ENCODE measurements at regions not wholly inside any gene's neighbourhood (a gene's known extent, or its start where the extent isn't known, plus 50 kb on each side); places are given as distances from the start of the nearest gene placed in this dataset.

DNA sequence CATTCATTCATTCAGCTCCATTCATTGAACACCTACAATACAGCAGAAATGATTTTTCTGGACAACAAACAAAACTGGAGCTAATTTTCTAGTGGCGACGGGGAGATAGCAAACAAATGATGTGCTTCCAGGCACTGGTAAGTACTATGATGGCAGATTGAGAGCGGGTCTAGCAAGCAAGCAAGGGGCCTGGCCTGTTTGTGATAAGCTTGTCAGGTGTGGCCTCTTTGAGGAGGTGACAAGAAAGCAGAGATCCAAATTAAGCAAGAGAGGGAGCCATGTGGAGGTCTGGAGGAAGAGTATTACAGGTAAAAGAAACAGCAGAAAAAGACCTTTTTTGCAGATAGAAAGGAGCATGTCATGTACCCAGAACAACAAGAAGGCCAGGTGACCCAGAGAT lies 216.1 kb upstream of the CPHXL start:
- no peaks in the 10 kb centered on the region for H3K9me3 ChIP-seq (ENCODE audit: control insufficient read depth in 4 of 4, insufficient read depth in 3 of 4, low read length in 3 of 4)
- ATAC-seq (ENCODE audit: insufficient read depth, low FRiP score), result no peak
- TF ChIP-seq, protein P1, sequence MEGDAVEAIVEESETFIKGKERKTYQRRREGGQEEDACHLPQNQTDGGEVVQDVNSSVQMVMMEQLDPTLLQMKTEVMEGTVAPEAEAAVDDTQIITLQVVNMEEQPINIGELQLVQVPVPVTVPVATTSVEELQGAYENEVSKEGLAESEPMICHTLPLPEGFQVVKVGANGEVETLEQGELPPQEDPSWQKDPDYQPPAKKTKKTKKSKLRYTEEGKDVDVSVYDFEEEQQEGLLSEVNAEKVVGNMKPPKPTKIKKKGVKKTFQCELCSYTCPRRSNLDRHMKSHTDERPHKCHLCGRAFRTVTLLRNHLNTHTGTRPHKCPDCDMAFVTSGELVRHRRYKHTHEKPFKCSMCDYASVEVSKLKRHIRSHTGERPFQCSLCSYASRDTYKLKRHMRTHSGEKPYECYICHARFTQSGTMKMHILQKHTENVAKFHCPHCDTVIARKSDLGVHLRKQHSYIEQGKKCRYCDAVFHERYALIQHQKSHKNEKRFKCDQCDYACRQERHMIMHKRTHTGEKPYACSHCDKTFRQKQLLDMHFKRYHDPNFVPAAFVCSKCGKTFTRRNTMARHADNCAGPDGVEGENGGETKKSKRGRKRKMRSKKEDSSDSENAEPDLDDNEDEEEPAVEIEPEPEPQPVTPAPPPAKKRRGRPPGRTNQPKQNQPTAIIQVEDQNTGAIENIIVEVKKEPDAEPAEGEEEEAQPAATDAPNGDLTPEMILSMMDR (IDR thresholded peaks at IDR 0.05; ENCODE audit: control extremely low read depth, extremely low read depth), result no peak
- no peak for DNase-seq
- H3K27me3 ChIP-seq (ENCODE audit: control insufficient read depth in 3 of 3, insufficient read depth in 3 of 3, low read length in 2 of 3), result no peaks in the 10 kb centered on the region
- H3K4me3 ChIP-seq, result no peak overlapping the region
- H3K27ac ChIP-seq (ENCODE audit: low read depth in 1 of 2, low read length in 1 of 2), result no peak overlapping the region
- no peaks in the 10 kb centered on the region for H3K4me1 ChIP-seq (ENCODE audit: control insufficient read depth in 5 of 5, insufficient read depth in 5 of 5, low read length in 5 of 5)
- WGBS, 2 donors, result 76 to 86% methylated on average over 3 of the region's 3 CpGs
- no peak overlapping the region for H3K9ac ChIP-seq (ENCODE audit: insufficient read depth in 1 of 2, low read length in 2 of 2)
- no peaks in the 10 kb centered on the region for H3K36me3 ChIP-seq (ENCODE audit: control insufficient read depth in 4 of 4, insufficient read depth in 4 of 4, low read length in 4 of 4)

DNA sequence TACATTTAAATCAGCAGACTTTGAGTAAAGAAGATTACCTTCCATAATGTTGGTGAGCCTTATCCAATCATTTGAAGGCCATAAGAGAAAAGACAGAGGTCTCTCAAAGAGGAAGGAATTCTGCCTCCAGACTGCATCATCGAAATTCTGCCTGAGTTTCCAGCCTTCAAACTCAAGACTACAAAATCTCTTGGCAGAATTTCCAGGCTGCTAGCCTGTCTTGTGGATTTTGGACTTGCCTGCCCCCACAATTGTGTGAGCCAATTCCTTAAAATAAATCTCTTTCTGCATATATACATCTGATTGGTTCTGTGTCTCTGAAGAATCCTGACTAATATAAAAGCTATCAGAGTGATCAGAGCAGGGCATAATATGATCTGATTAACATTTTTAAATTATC lies 216.6 kb upstream of the CPHXL start:
- Histone ChIP-seq H3K9me3 (ENCODE audit: control insufficient read depth in 4 of 4, insufficient read depth in 3 of 4, low read length in 3 of 4) (no peaks in the 10 kb centered on the region), H3K4me1 (ENCODE audit: control insufficient read depth in 5 of 5, insufficient read depth in 5 of 5, low read length in 5 of 5) (no peaks in the 10 kb centered on the region), H3K4me3 (no peak overlapping the region), H3K27me3 (ENCODE audit: control insufficient read depth in 3 of 3, insufficient read depth in 3 of 3, low read length in 2 of 3) (no peaks in the 10 kb centered on the region), H3K9ac (ENCODE audit: insufficient read depth in 1 of 2, low read length in 2 of 2) (no peak overlapping the region), H3K27ac (ENCODE audit: low read depth in 1 of 2, low read length in 1 of 2) (no peak overlapping the region), H3K36me3 (ENCODE audit: control insufficient read depth in 4 of 4, insufficient read depth in 4 of 4, low read length in 4 of 4) (no peaks in the 10 kb centered on the region)
- ATAC-seq (ENCODE audit: insufficient read depth, low FRiP score), result no peak
- WGBS, 2 donors, result 65 to 78% methylated on average over 1 of the region's 1 CpG
- DNase-seq, result no peak
- TF ChIP-seq, protein P1 (IDR thresholded peaks at IDR 0.05; ENCODE audit: control extremely low read depth, extremely low read depth), result no peak

DNA sequence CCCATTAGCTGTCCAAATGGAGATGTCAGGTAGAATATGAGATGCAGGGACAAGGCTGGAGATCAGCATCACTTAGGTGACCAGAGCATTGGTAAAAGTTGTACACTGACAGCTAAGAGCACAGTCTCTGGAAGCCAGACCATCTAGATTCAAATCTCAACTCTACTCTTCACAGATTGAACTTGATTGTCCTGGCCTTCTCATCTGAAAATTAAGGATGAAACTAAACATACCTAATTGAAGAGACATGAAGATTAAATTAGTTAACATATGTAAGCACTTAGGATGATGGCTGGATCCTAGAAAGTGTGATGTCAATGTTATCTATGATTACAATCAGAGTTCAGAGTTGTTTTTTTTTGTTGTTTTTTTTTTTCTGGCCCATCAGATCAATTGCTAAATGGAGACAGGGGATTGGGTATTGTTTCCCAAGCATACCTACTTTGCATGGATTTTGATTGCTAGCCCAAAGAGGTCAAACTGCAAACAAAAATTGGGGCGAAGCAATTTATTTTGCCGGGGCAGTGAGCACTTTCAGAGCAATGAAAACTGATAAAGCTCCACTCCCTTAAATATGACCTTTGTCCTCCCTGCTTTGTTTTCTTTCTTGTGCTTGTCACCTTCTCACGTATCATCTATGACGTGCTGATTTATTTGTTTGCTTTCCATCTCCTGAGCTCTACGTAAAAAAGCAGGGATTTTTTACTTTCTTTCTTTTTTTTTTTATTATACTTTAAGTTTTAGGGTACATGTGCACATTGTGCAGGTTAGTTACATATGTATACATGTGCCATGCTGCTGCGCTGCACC lies 217.6 kb upstream of the CPHXL start:
- no peaks in the 10 kb centered on the region for H3K9me3 ChIP-seq (ENCODE audit: control insufficient read depth in 4 of 4, insufficient read depth in 3 of 4, low read length in 3 of 4)
- no peaks in the 10 kb centered on the region for H3K4me1 ChIP-seq (ENCODE audit: control insufficient read depth in 5 of 5, insufficient read depth in 5 of 5, low read length in 5 of 5)
- H3K36me3 ChIP-seq (ENCODE audit: control insufficient read depth in 4 of 4, insufficient read depth in 4 of 4, low read length in 4 of 4), result no peaks in the 10 kb centered on the region
- TF ChIP-seq, protein P1 (IDR thresholded peaks at IDR 0.05; ENCODE audit: control extremely low read depth, extremely low read depth), result no peak
- H3K27ac ChIP-seq (ENCODE audit: low read depth in 1 of 2, low read length in 1 of 2), result no peak overlapping the region
- no peak for DNase-seq
- H3K9ac ChIP-seq (ENCODE audit: insufficient read depth in 1 of 2, low read length in 2 of 2), result no peak overlapping the region
- ATAC-seq (ENCODE audit: insufficient read depth, low FRiP score), result no peak
- H3K4me3 ChIP-seq, result no peak overlapping the region
- no peaks in the 10 kb centered on the region for H3K27me3 ChIP-seq (ENCODE audit: control insufficient read depth in 3 of 3, insufficient read depth in 3 of 3, low read length in 2 of 3)
- WGBS, 2 donors, result 49 to 74% methylated on average over 5 of the region's 6 CpGs
